Tibial artery (tissue), 4 donors: ENCODE measurements at regions not wholly inside any gene's neighbourhood (a gene's known extent, or its start where the extent isn't known, plus 50 kb on each side); places are given as distances from the start of the nearest gene placed in this dataset.

Experiments used
- DNase-seq, 2 donors: peaks; one replicate each; pipeline ENCODE4 v3.0.0-alpha.2; 2019
- H3K27ac ChIP-seq, 2 donors: fragments of 200-600 bp; sonication (generic) in 1 of 2; 1 replicate in 1 of 2; 2 replicates in 1 of 2; pipeline ENCODE4 v1.5.1; 2018 to 2019; ENCODE audit warnings: mild to moderate bottlenecking in 1 of 2
- H3K27me3 ChIP-seq, 2 donors: fragments of 200-600 bp; sonication (generic) in 1 of 2; one replicate each; pipeline versions ENCODE4 v1.5.1 to v1.6.0; 2016 to 2019
- H3K36me3 ChIP-seq, 3 donors: fragments of 200-600 bp; sonication (generic) in 2 of 3; one replicate each; pipeline ENCODE4 v1.5.1; 2016 to 2019; ENCODE audit warnings: mild to moderate bottlenecking in 2 of 3
- H3K4me1 ChIP-seq, 4 donors: fragments of 200-600 bp; sonication (generic) in 2 of 4; 1 replicate in 3 of 4; 2 replicates in 1 of 4; pipeline ENCODE4 v1.5.1; 2016 to 2019
- H3K4me3 ChIP-seq, 2 donors: fragments of 200-600 bp; sonication (generic) in 1 of 2; 1 replicate in 1 of 2; 2 replicates in 1 of 2; pipeline ENCODE4 v1.5.1; 2018 to 2019; ENCODE audit warnings: mild to moderate bottlenecking in 2 of 2
- H3K9me3 ChIP-seq, 3 donors: fragments of 200-600 bp; sonication (generic) in 1 of 3; one replicate each; pipeline ENCODE4 v1.5.1; 2016 to 2019
- CTCF ChIP-seq, 2 experiments: fragments of 200-600 bp in 1 of 2; fragments of 450-650 bp in 1 of 2; IDR thresholded peaks; one replicate each; pipeline ENCODE4 v1.5.1; 2017 to 2019; ENCODE audit warnings: antibody characterized with exemption in 2 of 2, mild to moderate bottlenecking in 1 of 2, moderate library complexity in 1 of 2
- intact Hi-C: fragments of 100-400 bp; cut with DNase I; formaldehyde crosslinking; loops from one replicate; pipeline ENCODE4 v1.15.0; 2023; ENCODE audit warnings: low total_unique reads

- H3K4me3 ChIP-seq = no peak overlapping the region
- DNase-seq = no peak
- H3K36me3 ChIP-seq = no peaks in the 10 kb centered on the region
- H3K4me1 ChIP-seq = no peaks in the 10 kb centered on the region
- intact Hi-C loops = no loop called here
- H3K27ac ChIP-seq = no peak overlapping the region
- H3K27me3 ChIP-seq = no peaks in the 10 kb centered on the region
- no peaks in the 10 kb centered on the region for H3K9me3 ChIP-seq
- no peak for TF ChIP-seq CTCF (IDR thresholded peaks at IDR 0.05)
Measured at GRCh38 chr6:14510038-14510437, 392.5 kb downstream of the CD83 start.

- DNase-seq = no peak
- TF ChIP-seq CTCF (IDR thresholded peaks at IDR 0.05) = no peak
Measured at GRCh38 chr6:14511061-14511586, 393.6 kb downstream of the CD83 start.

GRCh38 chr6:14512246-14512645, 394.7 kb downstream of the CD83 start:
- no peaks in the 10 kb centered on the region for H3K36me3 ChIP-seq
- no peaks in the 10 kb centered on the region for H3K9me3 ChIP-seq
- no peak overlapping the region for H3K4me3 ChIP-seq
- H3K4me1 ChIP-seq = no peaks in the 10 kb centered on the region
- intact Hi-C loops = no loop called here
- no peaks in the 10 kb centered on the region for H3K27me3 ChIP-seq
- H3K27ac ChIP-seq = no peak overlapping the region
- no peak for DNase-seq
- TF ChIP-seq CTCF (IDR thresholded peaks at IDR 0.05) = no peak

More at GRCh38 chr6:14511061-14511586, 393.6 kb downstream of the CD83 start:
- intact Hi-C loops = no loop called here
- Histone ChIP-seq H3K27ac (no peak overlapping the region), H3K9me3 (no peaks in the 10 kb centered on the region), H3K27me3 (no peaks in the 10 kb centered on the region), H3K4me1 (no peaks in the 10 kb centered on the region), H3K4me3 (no peak overlapping the region), H3K36me3 (no peaks in the 10 kb centered on the region)

- Histone ChIP-seq H3K4me3 (no peak overlapping the region), H3K27me3 (no peaks in the 10 kb centered on the region), H3K9me3 (no peaks in the 10 kb centered on the region), H3K36me3 (no peaks in the 10 kb centered on the region), H3K4me1 (no peaks in the 10 kb centered on the region), H3K27ac (no peak overlapping the region)
- DNase-seq = no peak
- intact Hi-C loops = no loop called here
- no peak for TF ChIP-seq CTCF (IDR thresholded peaks at IDR 0.05)
Measured at GRCh38 chr6:14513496-14514393, 396.2 kb downstream of the CD83 start.

DNA sequence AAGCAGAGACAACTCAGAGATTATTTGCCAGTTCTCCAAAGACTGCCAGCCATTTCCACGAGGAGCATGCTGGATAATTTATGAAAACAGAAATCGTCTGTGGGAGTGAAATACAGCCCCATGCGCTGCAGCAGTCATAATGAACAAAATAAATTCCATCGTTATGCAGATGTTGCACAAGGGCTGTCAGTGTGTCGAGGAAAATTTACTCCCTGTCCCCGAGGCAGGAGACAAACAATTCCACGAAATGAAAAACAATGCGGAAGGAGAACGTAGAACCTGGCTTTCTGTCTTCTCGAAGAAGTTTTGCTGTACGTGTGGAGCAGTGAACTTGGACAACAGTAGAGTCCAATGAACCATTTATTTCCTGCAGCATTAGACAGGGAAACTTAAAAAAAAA, 399.4 kb downstream of the CD83 start:
- Histone ChIP-seq H3K4me3 (no peak overlapping the region), H3K36me3 (no peaks in the 10 kb centered on the region), H3K9me3 (no peaks in the 10 kb centered on the region), H3K27ac (no peak overlapping the region), H3K4me1 (no peaks in the 10 kb centered on the region), H3K27me3 (no peaks in the 10 kb centered on the region)
- no peak for DNase-seq
- no peak for TF ChIP-seq CTCF (IDR thresholded peaks at IDR 0.05)
- intact Hi-C loops = no loop called here
